ENCODE measurements at regions not wholly inside any gene's neighbourhood (a gene's known extent, or its start where the extent isn't known, plus 50 kb on each side); places are given as distances from the start of the nearest gene placed in this dataset.

DNA sequence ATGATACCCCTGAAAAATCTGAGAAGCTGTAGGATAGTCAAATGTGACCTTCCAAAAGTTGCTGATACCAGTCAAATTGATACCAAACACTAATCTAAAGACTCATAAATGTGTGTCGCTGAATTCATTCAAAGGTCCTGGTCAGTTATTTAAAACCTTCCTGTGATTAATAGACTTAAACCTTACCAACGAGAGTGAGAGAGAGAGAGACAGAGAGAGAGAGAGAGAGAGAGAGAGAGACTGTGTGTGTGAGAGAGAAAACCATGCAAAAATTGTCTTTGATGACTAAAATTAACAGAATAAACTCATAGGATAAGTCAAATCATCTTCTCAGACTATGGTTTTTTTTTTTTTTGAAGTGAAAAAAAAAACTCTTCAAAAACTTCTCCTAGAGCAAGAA lies 370.9 kb upstream of the HS3ST5 start (continued):
- TF ChIP-seq, protein P1, sequence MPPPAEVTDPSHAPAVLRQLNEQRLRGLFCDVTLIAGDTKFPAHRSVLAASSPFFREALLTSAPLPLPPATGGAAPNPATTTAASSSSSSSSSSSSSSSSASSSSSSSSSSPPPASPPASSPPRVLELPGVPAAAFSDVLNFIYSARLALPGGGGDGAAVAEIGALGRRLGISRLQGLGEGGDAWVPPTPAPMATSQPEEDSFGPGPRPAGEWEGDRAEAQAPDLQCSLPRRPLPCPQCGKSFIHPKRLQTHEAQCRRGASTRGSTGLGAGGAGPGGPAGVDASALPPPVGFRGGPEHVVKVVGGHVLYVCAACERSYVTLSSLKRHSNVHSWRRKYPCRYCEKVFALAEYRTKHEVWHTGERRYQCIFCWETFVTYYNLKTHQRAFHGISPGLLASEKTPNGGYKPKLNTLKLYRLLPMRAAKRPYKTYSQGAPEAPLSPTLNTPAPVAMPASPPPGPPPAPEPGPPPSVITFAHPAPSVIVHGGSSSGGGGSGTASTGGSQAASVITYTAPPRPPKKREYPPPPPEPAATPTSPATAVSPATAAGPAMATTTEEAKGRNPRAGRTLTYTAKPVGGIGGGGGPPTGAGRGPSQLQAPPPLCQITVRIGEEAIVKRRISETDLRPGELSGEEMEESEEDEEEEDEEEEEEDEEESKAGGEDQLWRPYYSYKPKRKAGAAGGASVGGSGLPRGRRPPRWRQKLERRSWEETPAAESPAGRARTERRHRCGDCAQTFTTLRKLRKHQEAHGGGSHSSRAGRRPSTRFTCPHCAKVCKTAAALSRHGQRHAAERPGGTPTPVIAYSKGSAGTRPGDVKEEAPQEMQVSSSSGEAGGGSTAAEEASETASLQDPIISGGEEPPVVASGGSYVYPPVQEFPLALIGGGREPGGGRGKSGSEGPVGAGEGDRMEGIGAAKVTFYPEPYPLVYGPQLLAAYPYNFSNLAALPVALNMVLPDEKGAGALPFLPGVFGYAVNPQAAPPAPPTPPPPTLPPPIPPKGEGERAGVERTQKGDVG (CRISPR knock-in tag; IDR thresholded peaks at IDR 0.05), result no peak
- TF ChIP-seq MYB (IDR thresholded peaks at IDR 0.05; ENCODE audit: borderline replicate concordance, low read depth, low read length) (no peak), RUNX3 (IDR thresholded peaks at IDR 0.05; ENCODE audit: low read length) (peak; percentile 77), BACH1 (IDR thresholded peaks at IDR 0.05; ENCODE audit: borderline replicate concordance) (no peak), MEF2A (IDR thresholded peaks at IDR 0.05; ENCODE audit: insufficient read depth, low read depth, low read length) (peak; percentile 53; the same call in 1 of the 2 replicates), WRNIP1 (IDR thresholded peaks at IDR 0.05; ENCODE audit: borderline replicate concordance, low read depth, low read length) (no peak), EZH2 (IDR thresholded peaks at IDR 0.05; ENCODE audit: borderline replicate concordance, control insufficient read depth, low read depth, low read length) (no peak), CREB1 (IDR thresholded peaks at IDR 0.05; ENCODE audit: low read depth) (0 out of 2 replicates have a peak, but pooled peaks have one; percentile 32), ZBED1 (IDR thresholded peaks at IDR 0.05; ENCODE audit: borderline replicate concordance) (peak; percentile 24; the same call in 1 of the 2 replicates), TAF1 (IDR thresholded peaks at IDR 0.05; ENCODE audit: borderline replicate concordance, low read depth, low read length) (no peak), TCF7 (IDR thresholded peaks at IDR 0.05; ENCODE audit: borderline replicate concordance) (peak; percentile 80), TBL1XR1 (IDR thresholded peaks at IDR 0.05; ENCODE audit: low read depth, low read length) (no peak), BCL11A (IDR thresholded peaks at IDR 0.05; ENCODE audit: low read depth, low read length) (0 out of 2 replicates have a peak, but pooled peaks have one; percentile 19), FOXM1 (IDR thresholded peaks at IDR 0.05; ENCODE audit: low read depth, low read length) (peak; percentile 87; the same call in 1 of the 2 replicates), SPI1 (IDR thresholded peaks at IDR 0.05; ENCODE audit: borderline replicate concordance, insufficient read depth, low read depth, low read length) (no peak), STAT1 (conservative IDR thresholded peaks at IDR 0.05) (no peak), MTA3 (IDR thresholded peaks at IDR 0.05; ENCODE audit: borderline replicate concordance, low read length) (no peak), JUNB (IDR thresholded peaks at IDR 0.05) (peak; percentile 92), SREBF1 (IDR thresholded peaks at IDR 0.05; ENCODE audit: low read length) (no peak)
- TF ChIP-seq, protein P2, sequence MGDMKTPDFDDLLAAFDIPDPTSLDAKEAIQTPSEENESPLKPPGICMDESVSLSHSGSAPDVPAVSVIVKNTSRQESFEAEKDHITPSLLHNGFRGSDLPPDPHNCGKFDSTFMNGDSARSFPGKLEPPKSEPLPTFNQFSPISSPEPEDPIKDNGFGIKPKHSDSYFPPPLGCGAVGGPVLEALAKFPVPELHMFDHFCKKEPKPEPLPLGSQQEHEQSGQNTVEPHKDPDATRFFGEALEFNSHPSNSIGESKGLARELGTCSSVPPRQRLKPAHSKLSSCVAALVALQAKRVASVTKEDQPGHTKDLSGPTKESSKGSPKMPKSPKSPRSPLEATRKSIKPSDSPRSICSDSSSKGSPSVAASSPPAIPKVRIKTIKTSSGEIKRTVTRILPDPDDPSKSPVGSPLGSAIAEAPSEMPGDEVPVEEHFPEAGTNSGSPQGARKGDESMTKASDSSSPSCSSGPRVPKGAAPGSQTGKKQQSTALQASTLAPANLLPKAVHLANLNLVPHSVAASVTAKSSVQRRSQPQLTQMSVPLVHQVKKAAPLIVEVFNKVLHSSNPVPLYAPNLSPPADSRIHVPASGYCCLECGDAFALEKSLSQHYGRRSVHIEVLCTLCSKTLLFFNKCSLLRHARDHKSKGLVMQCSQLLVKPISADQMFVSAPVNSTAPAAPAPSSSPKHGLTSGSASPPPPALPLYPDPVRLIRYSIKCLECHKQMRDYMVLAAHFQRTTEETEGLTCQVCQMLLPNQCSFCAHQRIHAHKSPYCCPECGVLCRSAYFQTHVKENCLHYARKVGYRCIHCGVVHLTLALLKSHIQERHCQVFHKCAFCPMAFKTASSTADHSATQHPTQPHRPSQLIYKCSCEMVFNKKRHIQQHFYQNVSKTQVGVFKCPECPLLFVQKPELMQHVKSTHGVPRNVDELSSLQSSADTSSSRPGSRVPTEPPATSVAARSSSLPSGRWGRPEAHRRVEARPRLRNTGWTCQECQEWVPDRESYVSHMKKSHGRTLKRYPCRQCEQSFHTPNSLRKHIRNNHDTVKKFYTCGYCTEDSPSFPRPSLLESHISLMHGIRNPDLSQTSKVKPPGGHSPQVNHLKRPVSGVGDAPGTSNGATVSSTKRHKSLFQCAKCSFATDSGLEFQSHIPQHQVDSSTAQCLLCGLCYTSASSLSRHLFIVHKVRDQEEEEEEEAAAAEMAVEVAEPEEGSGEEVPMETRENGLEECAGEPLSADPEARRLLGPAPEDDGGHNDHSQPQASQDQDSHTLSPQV (IDR thresholded peaks at IDR 0.05), result no peak
- TF ChIP-seq, protein P3, sequence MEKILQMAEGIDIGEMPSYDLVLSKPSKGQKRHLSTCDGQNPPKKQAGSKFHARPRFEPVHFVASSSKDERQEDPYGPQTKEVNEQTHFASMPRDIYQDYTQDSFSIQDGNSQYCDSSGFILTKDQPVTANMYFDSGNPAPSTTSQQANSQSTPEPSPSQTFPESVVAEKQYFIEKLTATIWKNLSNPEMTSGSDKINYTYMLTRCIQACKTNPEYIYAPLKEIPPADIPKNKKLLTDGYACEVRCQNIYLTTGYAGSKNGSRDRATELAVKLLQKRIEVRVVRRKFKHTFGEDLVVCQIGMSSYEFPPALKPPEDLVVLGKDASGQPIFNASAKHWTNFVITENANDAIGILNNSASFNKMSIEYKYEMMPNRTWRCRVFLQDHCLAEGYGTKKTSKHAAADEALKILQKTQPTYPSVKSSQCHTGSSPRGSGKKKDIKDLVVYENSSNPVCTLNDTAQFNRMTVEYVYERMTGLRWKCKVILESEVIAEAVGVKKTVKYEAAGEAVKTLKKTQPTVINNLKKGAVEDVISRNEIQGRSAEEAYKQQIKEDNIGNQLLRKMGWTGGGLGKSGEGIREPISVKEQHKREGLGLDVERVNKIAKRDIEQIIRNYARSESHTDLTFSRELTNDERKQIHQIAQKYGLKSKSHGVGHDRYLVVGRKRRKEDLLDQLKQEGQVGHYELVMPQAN (conservative IDR thresholded peaks at IDR 0.05), result no peak
- TF ChIP-seq, protein P4, sequence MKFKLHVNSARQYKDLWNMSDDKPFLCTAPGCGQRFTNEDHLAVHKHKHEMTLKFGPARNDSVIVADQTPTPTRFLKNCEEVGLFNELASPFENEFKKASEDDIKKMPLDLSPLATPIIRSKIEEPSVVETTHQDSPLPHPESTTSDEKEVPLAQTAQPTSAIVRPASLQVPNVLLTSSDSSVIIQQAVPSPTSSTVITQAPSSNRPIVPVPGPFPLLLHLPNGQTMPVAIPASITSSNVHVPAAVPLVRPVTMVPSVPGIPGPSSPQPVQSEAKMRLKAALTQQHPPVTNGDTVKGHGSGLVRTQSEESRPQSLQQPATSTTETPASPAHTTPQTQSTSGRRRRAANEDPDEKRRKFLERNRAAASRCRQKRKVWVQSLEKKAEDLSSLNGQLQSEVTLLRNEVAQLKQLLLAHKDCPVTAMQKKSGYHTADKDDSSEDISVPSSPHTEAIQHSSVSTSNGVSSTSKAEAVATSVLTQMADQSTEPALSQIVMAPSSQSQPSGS (IDR thresholded peaks at IDR 0.05; ENCODE audit: low read length), result no peak; the same call in 1 of the 2 replicates
